ENCODE measurements at regions not wholly inside any gene's neighbourhood (a gene's known extent, or its start where the extent isn't known, plus 50 kb on each side); places are given as distances from the start of the nearest gene placed in this dataset.

- TF ChIP-seq CTCF (IDR thresholded peaks at IDR 0.05; ENCODE audit: low read depth, low read length, poor library complexity, severe bottlenecking), result no peak
- no peak for TF ChIP-seq EZH2phosphoT487 (IDR thresholded peaks at IDR 0.05; ENCODE audit: borderline replicate concordance, low read length)
These were observed 204.8 kb upstream of the HS6ST1 start for GRCh38 chr2:128523457-128523856.

Measured in DOHH2 (cell line).